ENCODE measurements at regions not wholly inside any gene's neighbourhood (a gene's known extent, or its start where the extent isn't known, plus 50 kb on each side); places are given as distances from the start of the nearest gene placed in this dataset.

- TF ChIP-seq TAF1 (IDR thresholded peaks at IDR 0.05; ENCODE audit: low read depth, low read length) (no peak), POU2F2 (IDR thresholded peaks at IDR 0.05; ENCODE audit: low read depth, low read length) (no peak), POLR2A (IDR thresholded peaks at IDR 0.05; ENCODE audit: low read depth, low read length) (no peak), POLR2AphosphoS5 (IDR thresholded peaks at IDR 0.05; ENCODE audit: low read depth, low read length) (no peak)
Measured at GRCh38 chr17:77607606-77608005, 350.9 kb upstream of the TNRC6C start.
